ENCODE measurements at regions not wholly inside any gene's neighbourhood (a gene's known extent, or its start where the extent isn't known, plus 50 kb on each side); places are given as distances from the start of the nearest gene placed in this dataset.

GRCh38 chr6:160934157-160934556, 57.4 kb upstream of the MAP3K4 start:
- no peak for TF ChIP-seq ATF2 (IDR thresholded peaks at IDR 0.05; ENCODE audit: low read length)
- no peak for TF ChIP-seq EZH2 (IDR thresholded peaks at IDR 0.05; ENCODE audit: low read depth, low read length, severe bottlenecking)
- TF ChIP-seq, protein P1, sequence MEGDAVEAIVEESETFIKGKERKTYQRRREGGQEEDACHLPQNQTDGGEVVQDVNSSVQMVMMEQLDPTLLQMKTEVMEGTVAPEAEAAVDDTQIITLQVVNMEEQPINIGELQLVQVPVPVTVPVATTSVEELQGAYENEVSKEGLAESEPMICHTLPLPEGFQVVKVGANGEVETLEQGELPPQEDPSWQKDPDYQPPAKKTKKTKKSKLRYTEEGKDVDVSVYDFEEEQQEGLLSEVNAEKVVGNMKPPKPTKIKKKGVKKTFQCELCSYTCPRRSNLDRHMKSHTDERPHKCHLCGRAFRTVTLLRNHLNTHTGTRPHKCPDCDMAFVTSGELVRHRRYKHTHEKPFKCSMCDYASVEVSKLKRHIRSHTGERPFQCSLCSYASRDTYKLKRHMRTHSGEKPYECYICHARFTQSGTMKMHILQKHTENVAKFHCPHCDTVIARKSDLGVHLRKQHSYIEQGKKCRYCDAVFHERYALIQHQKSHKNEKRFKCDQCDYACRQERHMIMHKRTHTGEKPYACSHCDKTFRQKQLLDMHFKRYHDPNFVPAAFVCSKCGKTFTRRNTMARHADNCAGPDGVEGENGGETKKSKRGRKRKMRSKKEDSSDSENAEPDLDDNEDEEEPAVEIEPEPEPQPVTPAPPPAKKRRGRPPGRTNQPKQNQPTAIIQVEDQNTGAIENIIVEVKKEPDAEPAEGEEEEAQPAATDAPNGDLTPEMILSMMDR (IDR thresholded peaks at IDR 0.05; ENCODE audit: control extremely low read depth in 1 of 3, insufficient read depth in 1 of 3, low read depth in 1 of 3, low read length in 3 of 3), result no peak
- TF ChIP-seq POLR2A (IDR thresholded peaks at IDR 0.05; ENCODE audit: control extremely low read depth in 1 of 2, low read depth in 2 of 2, low read length in 2 of 2), result no peak
- no peak for TF ChIP-seq POLR2AphosphoS5 (IDR thresholded peaks at IDR 0.05; ENCODE audit: low read depth, low read length)
- no peak for TF ChIP-seq JUND (IDR thresholded peaks at IDR 0.05; ENCODE audit: low read length)
- no peak for TF ChIP-seq BRCA1 (IDR thresholded peaks at IDR 0.05; ENCODE audit: low read depth, low read length)
- TF ChIP-seq TAF1 (IDR thresholded peaks at IDR 0.05; ENCODE audit: low read depth, low read length), result no peak
- TF ChIP-seq ZNF274 (IDR thresholded peaks at IDR 0.05; ENCODE audit: borderline replicate concordance, extremely low read depth, low read length), result no peak
